ENCODE measurements at regions not wholly inside any gene's neighbourhood (a gene's known extent, or its start where the extent isn't known, plus 50 kb on each side); places are given as distances from the start of the nearest gene placed in this dataset.
A peak's percentile ranks its signal among the peaks of the same experiment; 100 is the strongest.

DNA sequence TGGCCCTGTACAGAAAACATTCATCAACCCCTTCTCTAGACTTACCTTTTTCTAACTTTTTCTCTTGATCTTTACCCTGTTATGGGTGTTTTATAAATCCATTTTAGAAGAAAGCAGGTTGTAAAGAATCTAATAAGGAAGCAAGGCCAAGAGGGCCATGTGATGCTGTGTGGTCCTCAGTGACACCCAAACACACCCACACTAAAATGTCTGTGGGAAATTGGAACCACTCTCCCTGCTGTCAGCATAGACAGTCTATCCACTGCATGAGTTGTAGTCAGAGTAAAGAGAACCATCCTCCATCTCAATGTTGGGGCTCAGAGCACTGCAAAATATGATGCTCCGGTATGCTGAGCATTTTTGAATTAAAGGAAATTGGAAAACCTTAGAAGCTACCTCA is 235.5 kb downstream of the SKIDA1 start:
- Histone ChIP-seq H3K9me2 (ENCODE audit: insufficient read depth) (no peaks in the 10 kb centered on the region), H3K9me3 (ENCODE audit: insufficient read depth, low read depth) (no peaks in the 10 kb centered on the region), H3F3A (ENCODE audit: insufficient read depth, low read depth) (peaks cover 25% of the 10 kb centered on the region), H3K27me3 (ENCODE audit: insufficient read depth, low read depth) (no peaks in the 10 kb centered on the region), H3K4me1 (replicated peaks; ENCODE audit: insufficient read depth) (peaks cover 40% of the 10 kb centered on the region), H2AFZ (no peak overlapping the region), H3K4me3 (no peak overlapping the region), H3K79me2 (ENCODE audit: low read depth) (no peaks in the 10 kb centered on the region), H3K27ac (no peak overlapping the region), H4K20me1 (ENCODE audit: insufficient read depth) (no peaks in the 10 kb centered on the region), H3K36me3 (ENCODE audit: low read depth) (no peaks in the 10 kb centered on the region), H3K4me2 (no peak overlapping the region)
- no peak for DNase-seq
- ChIA-PET POLR2A (ENCODE audit: unreplicated experiment) (no interaction called here), CTCF (no interaction called here)
- intact Hi-C loops (cut with micrococcal nuclease; ENCODE audit: unreplicated experiment): loop anchor here (5.0 kb wide), 2 partner anchors 207 to 227 kb away; no protein-coding TSS in a partner anchor
- TF ChIP-seq CTCF (conservative IDR thresholded peaks at IDR 0.05): no peak
- TF ChIP-seq EZH2 (IDR thresholded peaks at IDR 0.05; ENCODE audit: low read depth): no peak
- no TSS peak for BruUV-seq (replicated peaks)

- TF ChIP-seq CTCF (conservative IDR thresholded peaks at IDR 0.05): no peak
- TF ChIP-seq EZH2 (IDR thresholded peaks at IDR 0.05; ENCODE audit: low read depth): no peak
- ChIA-PET CTCF (no interaction called here), POLR2A (ENCODE audit: unreplicated experiment) (no interaction called here)
- Histone ChIP-seq H3F3A (ENCODE audit: insufficient read depth, low read depth) (peaks cover 25% of the 10 kb centered on the region), H3K9me2 (ENCODE audit: insufficient read depth) (no peaks in the 10 kb centered on the region), H3K4me3 (no peak overlapping the region), H3K4me2 (no peak overlapping the region), H3K79me2 (ENCODE audit: low read depth) (no peaks in the 10 kb centered on the region), H3K9me3 (ENCODE audit: insufficient read depth, low read depth) (no peaks in the 10 kb centered on the region), H4K20me1 (ENCODE audit: insufficient read depth) (no peaks in the 10 kb centered on the region), H3K36me3 (ENCODE audit: low read depth) (no peaks in the 10 kb centered on the region), H2AFZ (no peak overlapping the region), H3K4me1 (replicated peaks; ENCODE audit: insufficient read depth) (peaks cover 34% of the 10 kb centered on the region), H3K27ac (no peak overlapping the region), H3K27me3 (ENCODE audit: insufficient read depth, low read depth) (no peaks in the 10 kb centered on the region)
- intact Hi-C loops (cut with micrococcal nuclease; ENCODE audit: unreplicated experiment): no loop called here
- no peak for DNase-seq
- BruUV-seq (replicated peaks): no TSS peak
Observed at GRCh38 chr10:21289271-21289670, 236.2 kb downstream of the SKIDA1 start.

GRCh38 chr10:21285742-21286331 is 239.6 kb downstream of the SKIDA1 start:
- Histone ChIP-seq H3K4me2 (no peak overlapping the region), H2AFZ (no peak overlapping the region), H3F3A (ENCODE audit: insufficient read depth, low read depth) (0 out of 2 replicates have a peak, but pooled peaks cover 5% of the 10 kb centered on the region), H3K27me3 (ENCODE audit: insufficient read depth, low read depth) (no peaks in the 10 kb centered on the region), H3K36me3 (ENCODE audit: low read depth) (no peaks in the 10 kb centered on the region), H3K9me2 (ENCODE audit: insufficient read depth) (no peaks in the 10 kb centered on the region), H3K79me2 (ENCODE audit: low read depth) (no peaks in the 10 kb centered on the region), H4K20me1 (ENCODE audit: insufficient read depth) (no peaks in the 10 kb centered on the region), H3K4me1 (replicated peaks; ENCODE audit: insufficient read depth) (peaks cover 8% of the 10 kb centered on the region; the same call in 1 of the 2 replicates), H3K9me3 (ENCODE audit: insufficient read depth, low read depth) (no peaks in the 10 kb centered on the region), H3K4me3 (no peak overlapping the region), H3K27ac (0 out of 2 replicates have a peak overlapping the region, but pooled peaks have one; percentile 30)
- TF ChIP-seq EZH2 (IDR thresholded peaks at IDR 0.05; ENCODE audit: low read depth) (no peak), CTCF (conservative IDR thresholded peaks at IDR 0.05) (no peak)
- peak in 1 of 2 experiments; percentile 39 for DNase-seq
- intact Hi-C loops (cut with micrococcal nuclease; ENCODE audit: unreplicated experiment): no loop called here
- BruUV-seq (replicated peaks): no TSS peak
- ChIA-PET CTCF (no interaction called here), POLR2A (ENCODE audit: unreplicated experiment) (no interaction called here)
